ENCODE measurements at regions not wholly inside any gene's neighbourhood (a gene's known extent, or its start where the extent isn't known, plus 50 kb on each side); places are given as distances from the start of the nearest gene placed in this dataset.

DNA sequence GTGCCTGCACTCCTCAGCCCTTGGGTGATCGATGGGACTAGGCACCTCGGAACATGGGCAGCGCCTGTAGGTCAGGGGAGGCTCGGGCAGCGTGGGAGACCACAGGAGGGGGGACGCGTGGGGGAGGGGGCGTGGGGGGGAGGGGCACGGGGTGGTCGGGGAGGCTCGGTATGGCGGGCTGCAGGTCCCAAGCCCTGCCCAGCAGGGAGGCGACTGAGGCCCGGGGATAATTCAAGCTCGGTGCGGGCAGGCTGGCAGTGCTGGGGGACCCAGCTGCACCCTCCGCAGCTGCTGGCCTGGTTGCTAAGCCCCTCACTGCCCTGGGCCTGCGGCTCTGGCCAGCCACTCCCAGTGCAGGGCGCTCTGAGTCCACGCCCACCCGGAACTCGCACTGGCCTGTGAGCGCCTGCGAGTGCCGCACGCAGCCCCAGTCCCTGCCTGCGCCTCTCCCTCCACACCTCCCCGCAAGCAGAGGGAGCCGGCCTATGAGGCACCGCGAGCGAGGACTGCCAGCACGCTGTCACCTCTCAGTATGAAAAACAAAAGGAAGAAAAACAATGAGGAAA, 1698.3 kb upstream of the RAG2 start:
- no peak for DNase-seq (ENCODE audit: low read depth in 2 of 2)

GRCh38 chr11:38282718-38283117, 1684.7 kb upstream of the RAG2 start:
- no peak for DNase-seq (ENCODE audit: low read depth in 2 of 2)

- no peak for DNase-seq (ENCODE audit: low read depth in 2 of 2)
Measured at GRCh38 chr11:38278457-38279141, 1680.6 kb upstream of the RAG2 start.

GRCh38 chr11:38274031-38274430, 1676.0 kb upstream of the RAG2 start:
- DNase-seq (ENCODE audit: low read depth in 2 of 2), result no peak

DNA sequence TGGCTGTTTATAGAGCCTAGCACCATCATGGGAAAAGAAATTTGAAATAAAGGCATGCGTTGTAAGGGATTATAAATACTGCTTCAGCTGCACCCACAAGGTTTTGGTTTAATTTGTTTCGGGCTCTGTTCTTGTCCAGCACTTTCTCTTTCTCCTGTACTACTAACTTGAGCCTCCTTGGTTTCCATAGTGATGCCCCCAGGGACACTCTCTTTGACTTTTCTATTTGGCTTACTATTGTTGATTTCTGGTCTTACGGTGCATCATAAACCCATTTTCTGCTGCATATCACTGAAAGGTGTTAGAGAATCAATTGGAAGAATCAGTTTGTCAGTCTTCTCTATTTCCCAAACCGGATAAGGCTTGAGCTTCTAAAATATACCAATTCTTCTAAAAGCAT, 1674.3 kb upstream of the RAG2 start:
- no peak for DNase-seq (ENCODE audit: low read depth in 2 of 2)

- DNase-seq (ENCODE audit: low read depth in 2 of 2), result no peak
Measured at GRCh38 chr11:38266691-38267090, 1668.7 kb upstream of the RAG2 start.

- DNase-seq (ENCODE audit: low read depth in 2 of 2), result no peak
Measured at GRCh38 chr11:38256436-38256835, 1658.4 kb upstream of the RAG2 start.

GRCh38 chr11:38254913-38255312, 1656.9 kb upstream of the RAG2 start:
- DNase-seq (ENCODE audit: low read depth in 2 of 2), result no peak

- DNase-seq (ENCODE audit: low read depth in 2 of 2), result no peak
Measured at GRCh38 chr11:38252620-38253019, 1654.6 kb upstream of the RAG2 start.

GRCh38 chr11:38246451-38246850, 1648.4 kb upstream of the RAG2 start:
- no peak for DNase-seq (ENCODE audit: low read depth in 2 of 2)

DNA sequence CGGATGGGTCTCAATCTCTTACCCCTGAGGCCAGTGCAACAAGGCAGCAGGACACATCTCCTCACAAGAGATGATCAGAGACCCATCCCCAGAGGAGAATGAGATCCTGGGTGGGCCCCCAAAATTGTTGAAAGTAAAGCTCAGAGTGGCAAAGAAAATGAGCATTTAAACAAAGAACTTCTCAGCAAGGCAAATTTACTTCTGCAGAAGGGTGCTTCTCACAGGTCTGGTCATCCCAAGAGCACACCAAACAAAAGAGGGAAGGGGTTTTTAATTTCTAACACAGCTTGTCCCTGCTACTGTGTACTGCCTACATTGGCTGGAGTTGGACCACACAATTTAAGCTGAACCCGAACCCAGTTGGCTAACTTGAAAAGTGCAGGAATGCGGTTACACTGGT, 1628.6 kb upstream of the RAG2 start:
- DNase-seq (ENCODE audit: low read depth in 2 of 2), result no peak

- no peak for DNase-seq (ENCODE audit: low read depth in 2 of 2)
Measured at GRCh38 chr11:38221295-38221694, 1623.3 kb upstream of the RAG2 start.

DNA sequence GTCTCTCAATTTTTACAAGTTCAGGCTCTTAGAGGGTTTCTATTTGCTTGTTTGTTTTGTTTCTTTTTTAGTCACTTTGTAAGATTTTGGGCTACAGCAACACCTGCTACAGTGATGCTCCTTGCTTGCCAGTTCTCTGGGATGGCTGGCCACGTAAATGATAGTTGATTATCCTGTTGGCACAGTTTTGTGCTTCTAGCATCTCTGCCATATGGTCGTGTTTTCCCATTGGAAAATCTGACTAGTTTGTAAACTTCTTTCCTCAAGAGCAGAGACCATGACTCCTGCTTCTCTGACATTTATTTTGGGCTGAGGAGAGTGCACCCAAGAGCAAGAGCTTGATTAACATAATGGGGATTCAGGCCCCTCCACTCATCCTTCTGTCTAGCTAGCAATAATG, 1621.6 kb upstream of the RAG2 start:
- DNase-seq (ENCODE audit: low read depth in 2 of 2), result no peak

- DNase-seq (ENCODE audit: low read depth in 2 of 2), result no peak
Measured at GRCh38 chr11:38208951-38209350, 1610.9 kb upstream of the RAG2 start.

DNA sequence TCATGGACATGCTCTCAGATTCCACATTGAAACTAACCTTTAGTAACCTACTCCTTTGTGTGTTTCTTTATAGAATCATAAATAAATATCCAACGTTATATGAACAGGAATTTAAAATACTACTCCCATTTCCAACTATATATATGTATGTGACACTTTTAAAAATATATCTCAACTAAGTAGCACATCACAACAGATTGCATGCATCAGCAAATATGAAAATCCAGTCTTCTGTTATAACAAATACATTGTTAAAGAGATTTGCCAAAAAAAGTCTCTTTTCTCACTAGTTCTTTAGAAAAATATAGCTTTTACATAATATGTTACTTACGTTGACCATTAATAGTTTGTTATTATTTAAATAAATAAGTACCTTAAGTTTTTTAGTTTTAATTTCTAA, 1608.6 kb upstream of the RAG2 start:
- no peak for DNase-seq (ENCODE audit: low read depth in 2 of 2)

GRCh38 chr11:38191101-38191500, 1593.1 kb upstream of the RAG2 start:
- no peak for DNase-seq (ENCODE audit: low read depth in 2 of 2)

GRCh38 chr11:38182126-38182866, 1584.3 kb upstream of the RAG2 start:
- DNase-seq (ENCODE audit: low read depth in 2 of 2), result no peak

GRCh38 chr11:38176686-38177322, 1578.8 kb upstream of the RAG2 start:
- no peak for DNase-seq (ENCODE audit: low read depth in 2 of 2)

- DNase-seq (ENCODE audit: low read depth in 2 of 2), result no peak
Measured at GRCh38 chr11:38173676-38174075, 1575.6 kb upstream of the RAG2 start.

- DNase-seq (ENCODE audit: low read depth in 2 of 2), result no peak
Measured at GRCh38 chr11:38169286-38169685, 1571.2 kb upstream of the RAG2 start.

DNA sequence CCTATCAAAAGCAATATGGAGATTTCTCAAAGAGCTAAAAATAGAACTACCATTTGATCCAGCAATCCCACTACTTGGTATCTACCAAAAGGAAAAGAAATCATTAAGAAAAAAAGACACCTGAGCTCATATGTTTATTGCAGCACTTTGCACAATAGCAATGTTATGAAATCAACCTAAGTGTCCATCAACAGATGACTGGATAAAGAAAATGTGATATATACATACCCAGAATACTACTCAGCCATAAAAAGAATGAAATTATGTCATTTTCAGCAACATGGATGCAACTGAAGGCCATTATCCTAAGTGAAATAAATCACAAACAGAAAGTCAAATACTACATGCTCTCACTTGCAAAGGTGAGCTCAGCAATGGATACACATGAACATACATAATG, 1565.5 kb upstream of the RAG2 start:
- DNase-seq (ENCODE audit: low read depth in 2 of 2), result no peak

GRCh38 chr11:38160433-38160832, 1562.4 kb upstream of the RAG2 start:
- no peak for DNase-seq (ENCODE audit: low read depth in 2 of 2)

DNA sequence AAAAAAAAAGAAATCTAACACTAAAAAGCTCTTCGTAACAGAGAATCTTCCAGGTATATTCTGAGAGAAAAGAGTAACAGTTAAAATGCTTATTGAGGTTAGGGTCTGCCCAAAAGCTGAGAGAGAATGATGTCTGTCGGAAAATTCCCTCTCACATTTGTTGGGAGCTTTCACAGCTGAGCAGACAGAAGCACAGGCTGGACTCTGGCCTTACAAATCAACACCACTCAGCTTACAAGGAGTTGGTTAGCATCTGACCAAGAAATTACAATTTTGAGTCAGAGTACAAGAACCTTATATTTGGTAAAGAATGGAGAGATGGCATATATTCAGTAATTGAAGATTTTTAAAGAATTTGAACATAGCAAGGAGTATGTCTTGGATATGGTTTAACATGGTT, 1561.0 kb upstream of the RAG2 start:
- DNase-seq (ENCODE audit: low read depth in 2 of 2), result no peak
